ENCODE measurements at regions not wholly inside any gene's neighbourhood (a gene's known extent, or its start where the extent isn't known, plus 50 kb on each side); places are given as distances from the start of the nearest gene placed in this dataset.

DNA sequence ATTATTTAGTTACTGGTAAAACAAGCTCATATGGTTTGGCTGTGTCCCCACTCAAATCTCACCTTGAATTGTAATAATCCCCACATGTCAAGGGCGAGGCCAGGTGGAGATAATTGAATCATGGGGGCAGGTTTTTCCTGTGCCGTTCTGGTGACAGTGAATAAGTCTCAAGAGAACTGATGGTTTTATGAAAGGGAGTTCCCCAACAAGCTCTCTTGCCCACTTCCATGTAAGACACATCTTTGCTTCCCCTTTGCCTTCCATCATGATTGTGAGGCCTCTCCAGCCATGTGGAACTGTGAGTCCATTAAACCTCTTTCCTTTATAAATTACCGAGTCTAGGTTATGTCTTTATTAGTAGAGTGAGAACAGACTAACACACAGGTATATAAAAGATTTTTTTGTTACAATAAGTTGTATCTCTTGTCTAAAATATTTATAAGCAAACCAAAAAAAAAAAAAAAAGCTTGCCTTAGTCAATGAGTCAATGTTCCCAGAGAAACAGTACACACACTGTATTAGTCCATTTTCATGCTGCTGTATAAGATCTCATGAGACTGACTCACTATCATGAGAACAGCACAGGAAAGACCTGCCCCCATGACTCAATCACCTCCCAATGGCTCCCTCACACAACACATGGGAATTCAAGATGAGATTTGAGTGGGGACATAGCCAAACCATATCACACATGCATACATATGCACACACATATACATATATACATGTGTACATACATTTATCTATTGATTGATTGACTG is 138.3 kb downstream of the BASP1 start:
- peaks cover 0 to 4% (median 0%) of the 10 kb centered on the region in 3 donors for H3K9me3 ChIP-seq (ENCODE audit: control insufficient read depth in 2 of 3, insufficient read depth in 1 of 3, low read length in 3 of 3)
- H3K4me3 ChIP-seq (ENCODE audit: low read length in 3 of 3): no peak overlapping the region
- no peak overlapping the region for H3K9ac ChIP-seq (ENCODE audit: low read length in 3 of 3)
- FAIRE-seq: no peak
- H3K4me1 ChIP-seq (ENCODE audit: control insufficient read depth in 2 of 3, insufficient read depth in 2 of 3, low read depth in 1 of 3, low read length in 3 of 3): no peaks in the 10 kb centered on the region
- no peaks in the 10 kb centered on the region for H3K36me3 ChIP-seq (ENCODE audit: control insufficient read depth in 2 of 3, insufficient read depth in 3 of 3, low read length in 3 of 3)
- no peaks in the 10 kb centered on the region for H3K27me3 ChIP-seq (ENCODE audit: control insufficient read depth, insufficient read depth, low read length)
- intact Hi-C loops (cut with DNase I): no loop called here
- no peak overlapping the region for H3K27ac ChIP-seq (ENCODE audit: low read depth in 2 of 2, low read length in 2 of 2)
- TF ChIP-seq, protein P1, sequence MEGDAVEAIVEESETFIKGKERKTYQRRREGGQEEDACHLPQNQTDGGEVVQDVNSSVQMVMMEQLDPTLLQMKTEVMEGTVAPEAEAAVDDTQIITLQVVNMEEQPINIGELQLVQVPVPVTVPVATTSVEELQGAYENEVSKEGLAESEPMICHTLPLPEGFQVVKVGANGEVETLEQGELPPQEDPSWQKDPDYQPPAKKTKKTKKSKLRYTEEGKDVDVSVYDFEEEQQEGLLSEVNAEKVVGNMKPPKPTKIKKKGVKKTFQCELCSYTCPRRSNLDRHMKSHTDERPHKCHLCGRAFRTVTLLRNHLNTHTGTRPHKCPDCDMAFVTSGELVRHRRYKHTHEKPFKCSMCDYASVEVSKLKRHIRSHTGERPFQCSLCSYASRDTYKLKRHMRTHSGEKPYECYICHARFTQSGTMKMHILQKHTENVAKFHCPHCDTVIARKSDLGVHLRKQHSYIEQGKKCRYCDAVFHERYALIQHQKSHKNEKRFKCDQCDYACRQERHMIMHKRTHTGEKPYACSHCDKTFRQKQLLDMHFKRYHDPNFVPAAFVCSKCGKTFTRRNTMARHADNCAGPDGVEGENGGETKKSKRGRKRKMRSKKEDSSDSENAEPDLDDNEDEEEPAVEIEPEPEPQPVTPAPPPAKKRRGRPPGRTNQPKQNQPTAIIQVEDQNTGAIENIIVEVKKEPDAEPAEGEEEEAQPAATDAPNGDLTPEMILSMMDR (IDR thresholded peaks at IDR 0.05; ENCODE audit: borderline replicate concordance, extremely low read depth, insufficient read depth): no peak
- no peak for DNase-seq

DNA sequence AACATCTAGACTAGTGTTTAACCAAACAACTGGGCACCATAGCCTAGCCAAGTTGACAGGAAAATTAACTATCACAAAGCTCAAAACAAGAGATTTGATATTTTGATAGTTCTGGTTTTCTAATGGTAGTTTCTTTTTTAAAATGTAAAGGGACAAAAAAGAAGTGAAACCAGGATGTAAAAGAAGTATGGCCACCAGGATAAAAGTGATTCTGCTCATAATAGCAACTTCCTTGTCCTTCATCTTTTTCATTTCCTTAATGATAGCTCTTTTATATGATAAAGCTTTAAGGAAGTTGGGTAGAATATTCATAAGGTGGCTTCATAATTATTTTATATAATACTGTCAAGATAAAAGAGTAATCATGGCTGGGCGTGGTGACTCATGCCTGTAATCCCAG is 139.1 kb downstream of the BASP1 start:
- Histone ChIP-seq H3K9me3 (ENCODE audit: control insufficient read depth in 2 of 3, insufficient read depth in 1 of 3, low read length in 3 of 3) (peaks cover 0 to 4% (median 0%) of the 10 kb centered on the region in 3 donors), H3K4me3 (ENCODE audit: low read length in 3 of 3) (no peak overlapping the region), H3K9ac (ENCODE audit: low read length in 3 of 3) (no peak overlapping the region), H3K36me3 (ENCODE audit: control insufficient read depth in 2 of 3, insufficient read depth in 3 of 3, low read length in 3 of 3) (no peaks in the 10 kb centered on the region), H3K27ac (ENCODE audit: low read depth in 2 of 2, low read length in 2 of 2) (no peak overlapping the region), H3K4me1 (ENCODE audit: control insufficient read depth in 2 of 3, insufficient read depth in 2 of 3, low read depth in 1 of 3, low read length in 3 of 3) (no peaks in the 10 kb centered on the region), H3K27me3 (ENCODE audit: control insufficient read depth, insufficient read depth, low read length) (no peaks in the 10 kb centered on the region)
- TF ChIP-seq, protein P1 (IDR thresholded peaks at IDR 0.05; ENCODE audit: borderline replicate concordance, extremely low read depth, insufficient read depth): no peak
- FAIRE-seq: no peak
- intact Hi-C loops (cut with DNase I): no loop called here
- DNase-seq: no peak

DNA sequence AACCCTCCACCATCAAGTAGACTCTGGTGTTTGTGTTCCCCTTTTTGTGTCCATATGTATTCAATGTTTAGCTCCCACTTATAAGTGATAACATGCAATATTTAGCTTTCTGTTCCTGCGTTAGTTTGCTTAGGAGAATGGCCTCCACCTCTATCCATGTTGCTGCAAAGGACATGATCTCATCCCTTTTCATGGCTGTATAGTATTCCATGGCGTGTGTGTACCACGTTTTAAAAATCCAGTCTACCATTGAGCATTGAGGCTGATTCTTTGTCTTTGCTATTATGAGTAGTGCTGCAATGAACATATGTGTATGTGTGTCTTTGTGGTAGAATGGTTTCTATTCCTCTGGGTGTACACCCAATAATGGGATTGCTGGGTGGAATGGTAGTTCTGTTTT is 140.1 kb downstream of the BASP1 start:
- FAIRE-seq: no peak
- no peak overlapping the region for H3K4me3 ChIP-seq (ENCODE audit: low read length in 3 of 3)
- intact Hi-C loops (cut with DNase I): no loop called here

More for the DNA sequence above, 140.1 kb downstream of the BASP1 start:
- Histone ChIP-seq H3K9me3 (ENCODE audit: control insufficient read depth in 2 of 3, insufficient read depth in 1 of 3, low read length in 3 of 3) (peaks cover 0 to 4% (median 0%) of the 10 kb centered on the region in 3 donors), H3K27me3 (ENCODE audit: control insufficient read depth, insufficient read depth, low read length) (no peaks in the 10 kb centered on the region), H3K27ac (ENCODE audit: low read depth in 2 of 2, low read length in 2 of 2) (no peak overlapping the region), H3K9ac (ENCODE audit: low read length in 3 of 3) (no peak overlapping the region), H3K36me3 (ENCODE audit: control insufficient read depth in 2 of 3, insufficient read depth in 3 of 3, low read length in 3 of 3) (no peaks in the 10 kb centered on the region), H3K4me1 (ENCODE audit: control insufficient read depth in 2 of 3, insufficient read depth in 2 of 3, low read depth in 1 of 3, low read length in 3 of 3) (no peaks in the 10 kb centered on the region)
- no peak for DNase-seq
- TF ChIP-seq, protein P1 (IDR thresholded peaks at IDR 0.05; ENCODE audit: borderline replicate concordance, extremely low read depth, insufficient read depth): no peak
